ENCODE measurements at regions not wholly inside any gene's neighbourhood (a gene's known extent, or its start where the extent isn't known, plus 50 kb on each side); places are given as distances from the start of the nearest gene placed in this dataset.

GRCh38 chr22:48579043-48579927 lies 1248.4 kb downstream of the BRD1 start:
- no peaks in the 10 kb centered on the region for H3K36me3 ChIP-seq (ENCODE audit: control insufficient read depth in 1 of 2, insufficient read depth in 2 of 2, low read length in 2 of 2)
- TF ChIP-seq ELF1 (IDR thresholded peaks at IDR 0.05; ENCODE audit: borderline replicate concordance, low read depth) (no peak), RAD21 (IDR thresholded peaks at IDR 0.05; ENCODE audit: low read depth) (no peak), FOSL1 (IDR thresholded peaks at IDR 0.05; ENCODE audit: low read depth) (no peak), POLR2AphosphoS5 (IDR thresholded peaks at IDR 0.05; ENCODE audit: low read depth, low read length) (no peak), YY1 (IDR thresholded peaks at IDR 0.05; ENCODE audit: extremely low read depth, insufficient replicate concordance, low read depth, low read length) (no peak), ZNF274 (IDR thresholded peaks at IDR 0.05; ENCODE audit: low read depth, low read length) (no peak), ZFX (IDR thresholded peaks at IDR 0.05) (no peak), EZH2 (IDR thresholded peaks at IDR 0.05) (no peak), SP1 (IDR thresholded peaks at IDR 0.05; ENCODE audit: low read depth) (no peak), ZBTB33 (IDR thresholded peaks at IDR 0.05; ENCODE audit: extremely low read depth, insufficient replicate concordance, low read length) (no peak), SRF (IDR thresholded peaks at IDR 0.05; ENCODE audit: low read depth) (no peak)
- TF ChIP-seq, protein P1, sequence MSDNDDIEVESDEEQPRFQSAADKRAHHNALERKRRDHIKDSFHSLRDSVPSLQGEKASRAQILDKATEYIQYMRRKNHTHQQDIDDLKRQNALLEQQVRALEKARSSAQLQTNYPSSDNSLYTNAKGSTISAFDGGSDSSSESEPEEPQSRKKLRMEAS (IDR thresholded peaks at IDR 0.05): no peak
- RAD21 ChIA-PET (ENCODE audit: low non-redundant PET in 1 of 2, low total read pairs in 2 of 2, uncharacterized antibody in 2 of 2, unreplicated experiment in 2 of 2): no interaction called here

More at GRCh38 chr22:48579043-48579927, 1248.4 kb downstream of the BRD1 start:
- no peak overlapping the region for H3K4me3 ChIP-seq (replicated peaks in 1 of 2; ENCODE audit: low read depth in 1 of 2, low read length in 2 of 2)
- no TSS peak for BruUV-seq (replicated peaks)
- no peaks in the 10 kb centered on the region for H4K20me1 ChIP-seq (ENCODE audit: insufficient read depth)
- no peaks in the 10 kb centered on the region for H3K79me2 ChIP-seq (ENCODE audit: insufficient read depth, low read length)
- intact Hi-C loops (cut with micrococcal nuclease): no loop called here
- no peak for ATAC-seq
- POLR2A ChIA-PET: no interaction called here
- H3K9ac ChIP-seq (ENCODE audit: low read length): no peak overlapping the region
- H3K9me3 ChIP-seq (ENCODE audit: control insufficient read depth in 1 of 2, insufficient read depth in 1 of 2, low read depth in 1 of 2, low read length in 2 of 2): peaks cover 1 to 10% of the 10 kb centered on the region in 2 experiments; a peak in 3 of 4 replicates
- H3K4me2 ChIP-seq (ENCODE audit: low read length): no peak overlapping the region
- no peak overlapping the region for H3K27ac ChIP-seq (ENCODE audit: low read depth, low read length)
- no peaks in the 10 kb centered on the region for H3K9me2 ChIP-seq (ENCODE audit: insufficient read depth)
- H2AFZ ChIP-seq (ENCODE audit: low read depth, low read length, poor library complexity, severe bottlenecking): no peak overlapping the region
- CTCF ChIA-PET: no interaction called here
- no peaks in the 10 kb centered on the region for H3K4me1 ChIP-seq (ENCODE audit: control insufficient read depth in 1 of 2, insufficient read depth in 2 of 2, low read length in 2 of 2)
- H3K27me3 ChIP-seq (ENCODE audit: insufficient read depth, low read length): no peaks in the 10 kb centered on the region
- no peak for DNase-seq (ENCODE audit: low read depth, low spot score)
